ENCODE measurements at regions not wholly inside any gene's neighbourhood (a gene's known extent, or its start where the extent isn't known, plus 50 kb on each side); places are given as distances from the start of the nearest gene placed in this dataset.
"Not testable (repeated sequence)": the region's sequence is repeated elsewhere in the genome, so short reads cannot be mapped to it uniquely, and the experiment has no call there.

DNA sequence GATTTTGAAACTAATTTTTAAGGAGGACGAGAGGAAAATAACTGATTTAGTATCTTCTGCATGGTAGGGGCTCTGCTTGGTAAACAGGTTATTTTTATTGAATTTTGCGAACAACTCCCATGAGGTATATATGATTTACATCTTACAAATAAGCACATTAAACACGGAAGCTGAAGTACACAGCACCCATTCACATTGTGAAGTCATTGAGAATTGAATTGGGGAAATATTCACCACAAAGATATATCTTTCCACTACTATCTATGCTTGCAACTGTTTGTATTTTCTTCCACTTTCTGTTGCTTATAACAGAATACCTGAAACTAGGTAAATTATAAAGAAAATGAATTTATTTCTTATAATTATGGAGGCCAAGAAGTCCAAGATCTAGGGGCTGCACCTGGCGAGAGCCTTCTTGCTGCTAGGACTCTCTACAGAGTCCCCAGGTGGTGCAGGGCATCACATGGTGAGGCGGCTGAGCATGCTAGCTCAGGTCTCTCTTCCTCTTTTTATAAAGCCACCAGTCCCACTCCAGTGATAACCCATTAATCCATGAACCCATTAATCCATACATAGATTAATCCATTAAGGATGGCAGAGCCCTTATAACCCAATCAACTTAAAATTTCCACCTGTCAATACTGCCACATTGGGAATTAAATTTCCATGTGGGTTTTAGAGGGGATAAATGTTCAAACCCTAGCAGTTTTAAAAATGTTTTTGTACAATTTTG is 79.0 kb upstream of the ZNF608 start:
- H3K27me3 Mint-ChIP-seq (ENCODE audit: low read depth): no peaks in the 10 kb centered on the region
- no peaks in the 10 kb centered on the region for H3K36me3 Mint-ChIP-seq (ENCODE audit: low read depth)
- no peak overlapping the region for H3K4me3 Mint-ChIP-seq
- H3K4me1 Mint-ChIP-seq (ENCODE audit: low read depth): no peaks in the 10 kb centered on the region
- H3K27ac Mint-ChIP-seq: no peak overlapping the region
- peaks cover 3% of the 10 kb centered on the region for H3K9me3 Mint-ChIP-seq

DNA sequence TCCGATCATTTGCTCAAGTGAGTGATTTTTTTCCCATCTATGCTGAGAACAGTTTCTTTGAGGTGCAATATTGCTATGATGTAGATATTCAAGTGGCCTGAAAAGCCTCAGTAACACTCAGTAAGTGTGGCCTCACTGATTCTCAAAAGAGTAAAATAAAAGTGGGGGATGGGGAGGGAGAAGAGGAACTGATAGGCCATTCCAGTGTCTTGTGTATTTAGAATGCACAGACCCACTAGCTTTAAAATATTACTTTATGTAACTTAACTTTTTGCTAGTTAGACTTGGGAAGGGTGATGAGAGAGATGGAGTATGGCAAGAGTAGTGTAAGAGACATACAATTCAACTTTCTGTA is 79.5 kb upstream of the ZNF608 start:
- Mint-ChIP-seq H3K36me3 (ENCODE audit: low read depth) (no peaks in the 10 kb centered on the region), H3K4me1 (ENCODE audit: low read depth) (no peaks in the 10 kb centered on the region), H3K27ac (no peak overlapping the region), H3K9me3 (peaks cover 3% of the 10 kb centered on the region), H3K27me3 (ENCODE audit: low read depth) (no peaks in the 10 kb centered on the region), H3K4me3 (no peak overlapping the region)

DNA sequence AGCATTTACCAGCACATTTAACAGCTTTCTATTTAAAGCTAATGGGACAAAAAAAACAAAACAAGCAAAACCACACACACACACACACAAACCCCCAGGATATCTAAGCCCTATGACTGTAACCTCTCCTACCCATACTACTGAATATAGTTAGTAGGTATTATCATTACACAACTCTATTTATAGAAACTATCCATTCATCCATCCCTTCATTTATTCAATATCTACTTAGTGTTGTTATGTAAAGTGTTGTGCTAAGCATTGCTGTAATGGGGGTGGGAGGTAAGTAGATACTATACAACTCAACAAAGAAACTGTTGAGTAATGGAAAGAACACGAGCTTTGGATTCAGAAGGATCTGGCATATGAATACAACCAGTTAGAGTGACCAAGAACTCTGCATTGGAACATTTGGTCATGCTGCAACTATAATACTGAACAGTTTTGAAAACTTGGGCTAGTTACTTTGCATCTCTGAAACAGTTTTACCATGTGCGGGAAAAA is 82.3 kb upstream of the ZNF608 start:
- Mint-ChIP-seq H3K36me3 (ENCODE audit: low read depth) (no peaks in the 10 kb centered on the region), H3K4me3 (no peak overlapping the region), H3K9me3 (peaks cover 3% of the 10 kb centered on the region), H3K27me3 (ENCODE audit: low read depth) (no peaks in the 10 kb centered on the region), H3K4me1 (ENCODE audit: low read depth) (no peaks in the 10 kb centered on the region), H3K27ac (no peak overlapping the region)

DNA sequence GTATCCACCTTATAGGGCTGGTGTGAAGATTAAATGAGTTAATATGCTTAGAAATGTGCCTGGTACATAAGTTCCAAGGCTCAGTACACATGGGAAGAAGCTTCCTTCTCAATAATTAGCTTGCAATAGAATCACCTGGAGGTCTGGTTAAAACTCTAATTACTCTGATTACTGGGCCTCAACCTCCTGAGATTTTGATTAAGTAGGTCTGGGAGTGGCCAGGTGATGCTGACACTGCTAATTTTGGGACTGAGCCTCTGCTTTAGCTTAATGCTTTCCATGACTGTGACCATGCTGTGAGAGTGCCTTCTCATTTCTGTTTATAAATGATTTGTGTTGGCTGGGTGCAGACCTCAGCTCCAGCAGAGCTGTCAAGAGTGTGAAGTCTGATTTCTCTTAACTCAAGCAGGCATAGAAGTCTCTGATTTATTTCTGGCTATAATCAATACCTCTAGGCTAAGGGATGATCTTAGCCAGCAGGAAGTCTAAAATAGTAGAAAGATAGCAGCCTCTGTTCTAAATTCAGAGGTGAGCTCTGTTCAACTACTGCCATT is 85.3 kb upstream of the ZNF608 start:
- no peak overlapping the region for H3K27ac Mint-ChIP-seq

DNA sequence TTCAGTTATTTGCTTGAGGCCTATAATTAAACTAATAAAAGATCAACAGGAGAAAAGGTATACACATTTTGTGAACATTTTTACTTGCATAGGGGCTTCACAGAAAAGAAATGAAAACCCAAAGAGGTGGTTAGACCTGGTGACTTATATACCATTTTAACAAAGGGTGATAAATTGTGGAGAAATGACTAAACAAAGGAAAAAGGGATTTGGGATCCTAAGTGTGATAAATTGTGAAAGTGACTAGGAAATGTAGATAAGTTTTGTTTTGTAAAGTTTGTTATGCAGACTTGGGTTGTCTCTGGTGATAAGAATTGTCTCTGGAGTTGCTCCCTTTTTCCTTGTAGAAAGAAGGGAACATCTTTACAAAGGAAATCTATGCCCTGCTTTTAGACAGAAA is 86.1 kb upstream of the ZNF608 start:
- no peak overlapping the region for H3K27ac Mint-ChIP-seq
- no peaks in the 10 kb centered on the region for H3K36me3 Mint-ChIP-seq (ENCODE audit: low read depth)
- no peaks in the 10 kb centered on the region for H3K4me1 Mint-ChIP-seq (ENCODE audit: low read depth)
- no peaks in the 10 kb centered on the region for H3K27me3 Mint-ChIP-seq (ENCODE audit: low read depth)
- no peak overlapping the region for H3K4me3 Mint-ChIP-seq
- H3K9me3 Mint-ChIP-seq: peaks cover 6% of the 10 kb centered on the region

More for the DNA sequence above, 85.3 kb upstream of the ZNF608 start:
- Mint-ChIP-seq H3K4me3 (no peak overlapping the region), H3K36me3 (ENCODE audit: low read depth) (no peaks in the 10 kb centered on the region), H3K4me1 (ENCODE audit: low read depth) (no peaks in the 10 kb centered on the region), H3K27me3 (ENCODE audit: low read depth) (no peaks in the 10 kb centered on the region), H3K9me3 (peaks cover 6% of the 10 kb centered on the region)

DNA sequence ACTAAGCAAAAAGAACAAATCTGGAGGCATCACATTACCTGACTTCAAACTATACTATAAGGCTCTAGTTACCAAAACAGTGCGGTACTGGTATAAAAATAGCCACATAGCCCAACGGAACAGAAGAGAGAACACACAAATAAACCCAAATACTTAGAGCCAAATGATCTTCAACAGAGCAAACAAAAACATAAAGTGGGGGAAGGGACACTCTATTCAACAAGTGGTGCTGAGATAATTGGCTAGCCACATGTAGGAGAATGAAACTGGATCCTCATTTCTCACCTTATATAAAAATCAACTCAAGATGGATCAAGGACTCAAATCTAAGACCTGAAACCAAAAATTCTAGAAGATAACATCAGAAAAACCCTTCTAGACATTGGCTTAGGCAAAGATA is 89.9 kb upstream of the ZNF608 start:
- not testable (repeated sequence) for H3K36me3 Mint-ChIP-seq (ENCODE audit: low read depth); H3K27me3 Mint-ChIP-seq (ENCODE audit: low read depth); H3K4me3 Mint-ChIP-seq; H3K4me1 Mint-ChIP-seq (ENCODE audit: low read depth); H3K9me3 Mint-ChIP-seq; H3K27ac Mint-ChIP-seq

DNA sequence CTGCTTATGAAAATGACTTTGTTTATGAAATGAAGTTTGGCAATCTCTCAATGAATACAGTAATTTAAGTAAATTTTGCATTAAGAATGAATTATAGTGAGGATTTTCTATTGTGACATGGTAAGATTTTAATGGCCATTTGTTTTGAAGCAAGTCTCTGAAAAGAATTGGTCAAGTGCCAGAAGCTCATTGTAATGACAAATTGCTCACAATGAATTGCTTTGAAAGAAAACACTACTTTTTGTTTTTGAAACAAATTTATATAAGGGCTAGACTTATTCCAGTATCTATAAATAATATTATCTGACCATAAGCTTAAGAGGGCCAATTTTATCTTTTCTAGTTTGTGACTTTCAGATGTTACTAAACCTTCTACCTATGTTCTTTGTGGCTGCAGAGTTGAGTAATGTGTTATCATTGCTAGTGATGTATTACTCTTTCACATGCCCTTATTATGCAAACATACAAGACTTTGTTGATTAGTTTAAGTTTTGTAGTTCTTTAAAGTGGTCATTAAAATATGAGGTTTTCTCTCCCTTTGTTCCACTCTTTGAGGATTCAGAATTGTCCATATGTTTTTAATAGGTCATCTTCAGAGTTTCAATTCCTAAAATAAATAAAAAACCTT is 93.0 kb upstream of the ZNF608 start:
- H3K4me3 Mint-ChIP-seq: no peak overlapping the region
- no peaks in the 10 kb centered on the region for H3K27me3 Mint-ChIP-seq (ENCODE audit: low read depth)
- H3K27ac Mint-ChIP-seq: no peak overlapping the region
- H3K4me1 Mint-ChIP-seq (ENCODE audit: low read depth): peaks cover 1% of the 10 kb centered on the region
- H3K36me3 Mint-ChIP-seq (ENCODE audit: low read depth): peaks cover 1% of the 10 kb centered on the region
- peaks cover 10% of the 10 kb centered on the region for H3K9me3 Mint-ChIP-seq

DNA sequence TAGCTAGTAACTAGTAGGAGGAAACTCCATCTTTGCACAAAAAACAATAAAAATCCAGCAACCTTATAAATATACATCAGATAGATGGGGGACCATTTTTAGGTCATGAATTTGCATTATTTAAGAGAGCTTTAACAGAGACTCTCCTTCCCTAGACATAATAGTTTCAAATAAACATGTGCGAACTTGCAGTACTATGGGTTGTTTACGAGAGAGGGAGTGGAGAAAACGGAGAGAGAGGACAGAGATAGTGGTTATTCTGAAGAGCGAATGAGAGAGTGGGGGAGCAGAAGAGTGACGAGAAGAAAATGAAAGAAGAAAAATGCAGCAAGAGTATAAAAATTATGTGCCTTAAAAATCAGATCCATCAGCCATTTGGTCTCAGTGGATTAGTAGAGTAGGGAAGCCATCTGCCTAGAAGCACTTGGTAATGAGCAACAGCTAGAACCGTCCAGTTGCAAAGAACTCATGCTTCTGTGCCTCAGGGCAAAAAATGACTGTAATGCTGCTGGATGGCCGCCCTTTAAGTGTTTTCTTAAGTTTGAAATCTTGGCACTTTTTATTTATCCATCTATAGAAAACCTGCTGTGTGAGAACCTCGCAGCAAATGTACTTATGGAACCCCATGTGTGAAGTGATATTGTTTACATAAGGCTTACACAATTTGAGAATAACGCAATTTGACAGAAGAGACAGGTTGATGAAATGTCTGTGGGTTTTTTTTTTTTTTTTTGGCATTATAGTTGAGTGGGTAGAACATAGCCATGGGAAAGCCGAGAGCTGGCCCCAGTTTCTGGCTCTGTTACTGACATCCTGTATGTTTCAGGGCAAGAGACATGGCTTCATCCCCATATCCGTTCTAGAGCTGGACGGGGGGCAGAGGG is 95.6 kb upstream of the ZNF608 start:
- Mint-ChIP-seq H3K9me3 (peaks cover 7% of the 10 kb centered on the region), H3K36me3 (ENCODE audit: low read depth) (peaks cover 1% of the 10 kb centered on the region), H3K4me1 (ENCODE audit: low read depth) (peaks cover 1% of the 10 kb centered on the region), H3K4me3 (no peak overlapping the region), H3K27ac (no peak overlapping the region), H3K27me3 (ENCODE audit: low read depth) (no peaks in the 10 kb centered on the region)

DNA sequence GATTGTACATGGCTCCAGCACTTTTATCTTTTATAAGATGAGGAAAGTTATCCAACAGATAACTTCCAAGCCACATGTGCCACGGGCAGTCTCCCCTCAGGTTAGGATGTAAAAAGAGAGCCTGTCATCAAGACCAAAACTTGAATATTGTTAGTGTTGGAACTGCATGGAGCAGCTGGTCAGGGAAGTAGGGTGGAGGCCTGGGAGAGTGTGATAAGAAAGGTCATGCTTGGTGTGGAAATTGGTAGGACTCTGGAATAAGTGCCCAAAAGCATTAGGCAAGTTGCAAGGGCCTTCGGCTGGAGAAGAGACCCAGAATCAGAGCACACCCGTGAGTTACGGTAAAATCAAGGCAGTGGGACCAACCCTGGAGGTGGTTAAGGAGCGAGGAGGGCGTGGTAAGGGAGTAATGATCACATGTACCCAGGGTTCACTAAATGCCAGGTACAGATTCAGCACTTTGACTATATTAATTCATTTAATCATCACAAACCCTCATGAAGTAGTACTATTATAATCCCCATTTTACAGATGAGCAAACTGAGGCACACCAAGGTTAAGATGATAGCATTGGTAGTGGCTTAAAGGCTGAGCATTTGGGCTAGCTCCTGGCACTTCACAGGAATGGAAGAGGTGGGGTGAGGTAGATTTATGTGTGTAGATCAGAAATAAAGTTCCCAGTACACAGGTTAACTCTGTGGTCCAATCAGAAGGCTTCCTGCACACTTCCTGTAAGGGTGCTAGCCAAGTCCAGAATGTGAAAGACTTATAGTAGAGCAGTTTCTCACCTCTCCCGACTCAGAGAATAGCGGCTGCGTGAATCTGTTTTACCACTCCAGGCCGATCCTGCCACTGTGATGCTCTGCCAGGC is 96.5 kb upstream of the ZNF608 start:
- no peaks in the 10 kb centered on the region for H3K27me3 Mint-ChIP-seq (ENCODE audit: low read depth)

DNA sequence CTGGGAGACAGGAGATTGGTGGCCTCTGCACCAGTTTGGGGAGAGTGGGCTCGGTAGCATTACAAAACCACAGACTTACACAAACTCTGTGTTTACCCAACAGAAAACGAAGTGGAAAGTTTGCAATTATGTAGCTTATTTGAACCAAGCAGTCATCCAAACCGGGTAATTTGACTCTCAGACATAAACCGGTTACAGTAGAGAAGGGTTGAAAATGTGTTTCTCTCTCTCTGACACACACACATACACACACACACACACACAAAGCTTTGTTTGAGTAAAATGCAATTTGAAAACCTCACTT is 97.1 kb upstream of the ZNF608 start:
- Mint-ChIP-seq H3K27me3 (ENCODE audit: low read depth) (no peaks in the 10 kb centered on the region), H3K9me3 (peaks cover 7% of the 10 kb centered on the region), H3K27ac (no peak overlapping the region), H3K36me3 (ENCODE audit: low read depth) (peaks cover 1% of the 10 kb centered on the region), H3K4me1 (ENCODE audit: low read depth) (peaks cover 1% of the 10 kb centered on the region), H3K4me3 (no peak overlapping the region)

More for the DNA sequence above, 96.5 kb upstream of the ZNF608 start:
- H3K36me3 Mint-ChIP-seq (ENCODE audit: low read depth): peaks cover 1% of the 10 kb centered on the region
- H3K4me3 Mint-ChIP-seq: no peak overlapping the region
- no peak overlapping the region for H3K27ac Mint-ChIP-seq
- peaks cover 7% of the 10 kb centered on the region for H3K9me3 Mint-ChIP-seq
- H3K4me1 Mint-ChIP-seq (ENCODE audit: low read depth): peaks cover 1% of the 10 kb centered on the region

DNA sequence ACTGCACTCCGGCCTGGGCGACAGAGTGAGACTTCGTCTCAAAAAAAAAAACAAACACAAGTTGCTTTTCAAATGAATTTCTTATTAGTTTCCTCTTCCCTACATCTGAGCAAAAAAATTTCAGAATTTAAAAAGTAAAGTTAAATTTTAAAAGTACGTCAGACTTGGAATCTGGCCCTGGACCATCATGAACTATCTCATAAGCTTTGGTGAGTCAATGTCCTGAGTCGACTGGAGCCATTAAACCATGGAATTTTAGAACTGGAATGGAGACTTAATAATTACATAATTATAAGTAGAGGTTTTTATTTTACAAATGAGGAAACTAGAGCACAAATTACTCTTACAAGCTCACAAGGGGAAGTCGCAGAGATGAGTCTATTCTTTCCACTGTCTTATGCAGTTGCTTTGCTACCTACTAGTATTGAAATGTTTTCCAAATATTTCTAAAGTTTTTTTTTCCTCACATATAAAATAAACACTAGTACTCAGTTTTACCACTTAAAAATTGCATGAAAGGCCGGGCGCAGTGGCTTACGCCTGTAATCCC is 98.0 kb upstream of the ZNF608 start:
- no peaks in the 10 kb centered on the region for H3K27me3 Mint-ChIP-seq (ENCODE audit: low read depth)

DNA sequence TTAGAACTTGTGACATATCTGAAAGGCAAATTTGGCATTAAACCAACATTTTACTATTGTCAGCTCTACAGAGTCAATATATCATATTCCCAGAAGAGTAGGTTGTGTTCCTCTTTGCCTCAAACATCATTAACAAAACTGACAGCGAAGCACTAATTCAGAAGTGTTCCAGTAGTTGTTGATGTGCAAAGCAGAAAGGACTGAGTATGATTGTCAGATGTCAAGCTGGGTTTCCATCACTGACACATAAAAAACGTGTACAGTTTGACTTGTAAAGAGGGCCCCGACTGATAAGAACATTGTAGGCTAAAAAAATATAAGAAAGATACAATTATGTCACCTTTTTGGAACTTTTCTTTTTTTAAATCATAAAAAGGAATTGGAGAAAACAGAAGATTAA is 101.5 kb upstream of the ZNF608 start:
- H3K27ac Mint-ChIP-seq: no peak overlapping the region
- H3K36me3 Mint-ChIP-seq (ENCODE audit: low read depth): no peaks in the 10 kb centered on the region
- no peak overlapping the region for H3K4me3 Mint-ChIP-seq
- no peaks in the 10 kb centered on the region for H3K27me3 Mint-ChIP-seq (ENCODE audit: low read depth)
- H3K9me3 Mint-ChIP-seq: peaks cover 10% of the 10 kb centered on the region
- H3K4me1 Mint-ChIP-seq (ENCODE audit: low read depth): no peaks in the 10 kb centered on the region

More for the DNA sequence above, 98.0 kb upstream of the ZNF608 start:
- H3K4me3 Mint-ChIP-seq: no peak overlapping the region
- peaks cover 1% of the 10 kb centered on the region for H3K36me3 Mint-ChIP-seq (ENCODE audit: low read depth)
- H3K9me3 Mint-ChIP-seq: peaks cover 7% of the 10 kb centered on the region
- peaks cover 1% of the 10 kb centered on the region for H3K4me1 Mint-ChIP-seq (ENCODE audit: low read depth)
- no peak overlapping the region for H3K27ac Mint-ChIP-seq

DNA sequence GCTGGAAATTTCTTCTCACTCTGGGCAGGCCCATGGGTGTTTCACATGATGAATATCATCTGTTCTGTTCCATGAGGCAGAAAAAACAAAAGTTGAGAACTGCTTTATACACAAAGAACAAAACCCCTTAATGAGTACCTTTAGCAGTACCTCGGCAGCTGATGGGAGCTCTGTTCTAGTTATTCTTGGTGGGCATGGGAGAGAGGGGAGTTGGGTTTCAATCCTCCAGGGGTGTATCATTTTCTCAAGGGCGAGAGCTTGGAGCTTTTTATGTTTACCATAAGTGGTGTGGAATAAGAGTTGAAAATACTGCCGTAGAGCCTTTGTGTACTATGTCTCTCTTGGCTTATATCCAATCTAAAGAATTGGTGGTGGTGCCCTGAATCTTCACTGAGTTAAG is 103.3 kb upstream of the ZNF608 start:
- no peak overlapping the region for H3K27ac Mint-ChIP-seq
- H3K36me3 Mint-ChIP-seq (ENCODE audit: low read depth): no peaks in the 10 kb centered on the region
- no peaks in the 10 kb centered on the region for H3K4me1 Mint-ChIP-seq (ENCODE audit: low read depth)
- H3K4me3 Mint-ChIP-seq: no peak overlapping the region
- H3K27me3 Mint-ChIP-seq (ENCODE audit: low read depth): no peaks in the 10 kb centered on the region
- peaks cover 10% of the 10 kb centered on the region for H3K9me3 Mint-ChIP-seq

DNA sequence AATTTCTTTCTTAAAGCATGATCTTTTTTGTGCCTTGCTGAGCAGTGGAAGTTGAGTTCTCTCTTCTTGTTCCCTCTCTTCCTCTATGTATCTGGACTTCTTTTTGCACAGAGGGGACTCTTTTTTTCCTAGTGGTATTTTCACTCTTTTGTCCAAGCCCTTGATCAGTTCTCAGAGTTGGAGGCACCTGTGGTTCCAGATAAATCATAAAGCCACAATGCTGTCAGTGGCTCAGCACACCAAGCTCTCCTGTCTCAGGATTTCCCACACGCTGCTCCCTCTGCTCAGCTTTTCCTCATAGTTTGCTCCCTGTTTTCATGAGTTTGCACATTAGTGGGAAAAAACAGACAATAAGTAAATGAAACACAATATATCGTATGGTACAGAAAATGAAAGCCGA is 110.3 kb upstream of the ZNF608 start:
- H3K4me3 Mint-ChIP-seq: no peak overlapping the region
- H3K27ac Mint-ChIP-seq: no peak overlapping the region
- H3K9me3 Mint-ChIP-seq: peaks cover 4% of the 10 kb centered on the region
- no peaks in the 10 kb centered on the region for H3K27me3 Mint-ChIP-seq (ENCODE audit: low read depth)
- no peaks in the 10 kb centered on the region for H3K36me3 Mint-ChIP-seq (ENCODE audit: low read depth)
- H3K4me1 Mint-ChIP-seq (ENCODE audit: low read depth): no peaks in the 10 kb centered on the region
